Lung (tissue), 11 donors: ENCODE measurements at regions not wholly inside any gene's neighbourhood (a gene's known extent, or its start where the extent isn't known, plus 50 kb on each side); places are given as distances from the start of the nearest gene placed in this dataset.

Source experiments
- ATAC-seq: fragments of 200-7000 bp; cut with Tn5 transposase; one replicate; pipeline ENCODE4 v1.9.1; 2020; ENCODE audit warnings: moderate number of reproducible peaks; ENCODE audit not compliant: insufficient read depth, low FRiP score
- DNase-seq, 3 donors: peaks; one replicate each; pipeline ENCODE4 v3.0.0-alpha.2; 2013 to 2017
- H3K27ac ChIP-seq, 2 donors: one replicate each; pipeline ENCODE4 v1.5.1; 2013; ENCODE audit warnings: mild to moderate bottlenecking in 2 of 2, moderate library complexity in 2 of 2, control low read depth in 1 of 2, inconsistent platforms in 1 of 2, low read depth in 1 of 2, low read length in 1 of 2
- H3K27me3 ChIP-seq, 3 donors: one replicate each; pipeline ENCODE4 v1.5.1; 2013; ENCODE audit warnings: low read length in 2 of 3; ENCODE audit not compliant: control insufficient read depth in 3 of 3, insufficient read depth in 3 of 3
- H3K36me3 ChIP-seq, 4 donors: one replicate each; pipeline ENCODE4 v1.5.1; 2013; ENCODE audit warnings: low read length in 4 of 4, mild to moderate bottlenecking in 1 of 4, moderate library complexity in 1 of 4; ENCODE audit not compliant: control insufficient read depth in 4 of 4, insufficient read depth in 4 of 4
- H3K4me1 ChIP-seq, 5 donors: one replicate each; pipeline ENCODE4 v1.5.1; 2013; ENCODE audit warnings: low read length in 5 of 5, mild to moderate bottlenecking in 2 of 5, moderate library complexity in 1 of 5; ENCODE audit not compliant: control insufficient read depth in 5 of 5, insufficient read depth in 5 of 5
- H3K4me3 ChIP-seq: one replicate; pipeline ENCODE4 v1.5.1; 2013; ENCODE audit warnings: mild to moderate bottlenecking, control low read depth, moderate library complexity
- H3K9ac ChIP-seq, 2 donors: one replicate each; pipeline ENCODE4 v1.5.1; 2013; ENCODE audit warnings: low read length in 2 of 2, control low read depth in 1 of 2; ENCODE audit not compliant: insufficient read depth in 1 of 2
- H3K9me3 ChIP-seq, 4 donors: one replicate each; pipeline ENCODE4 v1.5.1; 2013; ENCODE audit warnings: low read length in 3 of 4, mild to moderate bottlenecking in 1 of 4, moderate library complexity in 1 of 4; ENCODE audit not compliant: control insufficient read depth in 4 of 4, insufficient read depth in 3 of 4
- WGBS, 2 donors: extraction: QIAGEN DNeasy Blood & Tissue Kit; methylation state at CpG; one replicate each; pipeline ENCODE4 v1.1.7; 2013; 5-methylcytosine and 5-hydroxymethylcytosine counted together
- TF ChIP-seq, protein P1 (sequence below): IDR thresholded peaks from 2 replicates; pipeline ENCODE4 v1.5.1; 2012; ENCODE audit warnings: mild to moderate bottlenecking; ENCODE audit errors: control extremely low read depth, extremely low read depth
- donor health status: control.
- donor health status: control.
- donor health status: Bipolar disorder and iron deficiency.
- donor health status: healthy.
- donor health status: DM: yes; HTN: yes; CAD: no.

- WGBS, 2 donors = 85 to 91% methylated on average over 4 of the region's 4 CpGs
- Histone ChIP-seq H3K27me3 (no peaks in the 10 kb centered on the region), H3K9me3 (peaks cover 0 to 3% (median 1%) of the 10 kb centered on the region in 4 donors), H3K4me1 (peaks cover 0 to 13% (median 0%) of the 10 kb centered on the region in 5 donors), H3K9ac (no peak overlapping the region), H3K4me3 (no peak overlapping the region), H3K36me3 (no peaks in the 10 kb centered on the region), H3K27ac (no peak overlapping the region)
- DNase-seq (no peak), ATAC-seq (no peak)
- TF ChIP-seq, protein P1, sequence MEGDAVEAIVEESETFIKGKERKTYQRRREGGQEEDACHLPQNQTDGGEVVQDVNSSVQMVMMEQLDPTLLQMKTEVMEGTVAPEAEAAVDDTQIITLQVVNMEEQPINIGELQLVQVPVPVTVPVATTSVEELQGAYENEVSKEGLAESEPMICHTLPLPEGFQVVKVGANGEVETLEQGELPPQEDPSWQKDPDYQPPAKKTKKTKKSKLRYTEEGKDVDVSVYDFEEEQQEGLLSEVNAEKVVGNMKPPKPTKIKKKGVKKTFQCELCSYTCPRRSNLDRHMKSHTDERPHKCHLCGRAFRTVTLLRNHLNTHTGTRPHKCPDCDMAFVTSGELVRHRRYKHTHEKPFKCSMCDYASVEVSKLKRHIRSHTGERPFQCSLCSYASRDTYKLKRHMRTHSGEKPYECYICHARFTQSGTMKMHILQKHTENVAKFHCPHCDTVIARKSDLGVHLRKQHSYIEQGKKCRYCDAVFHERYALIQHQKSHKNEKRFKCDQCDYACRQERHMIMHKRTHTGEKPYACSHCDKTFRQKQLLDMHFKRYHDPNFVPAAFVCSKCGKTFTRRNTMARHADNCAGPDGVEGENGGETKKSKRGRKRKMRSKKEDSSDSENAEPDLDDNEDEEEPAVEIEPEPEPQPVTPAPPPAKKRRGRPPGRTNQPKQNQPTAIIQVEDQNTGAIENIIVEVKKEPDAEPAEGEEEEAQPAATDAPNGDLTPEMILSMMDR = no peak
These were observed 272.4 kb upstream of the SMIM31 start for GRCh38 chr4:164481306-164482091.

GRCh38 chr4:164482092-164482404 lies 271.9 kb upstream of the SMIM31 start:
- no peak overlapping the region for H3K27ac ChIP-seq
- 66 to 75% methylated on average over 4 of the region's 4 CpGs for WGBS, 2 donors
- no peak for DNase-seq

GRCh38 chr4:164482758-164483157 lies 271.2 kb upstream of the SMIM31 start:
- Histone ChIP-seq H3K27ac (no peak overlapping the region), H3K9me3 (peaks cover 0 to 2% (median 0%) of the 10 kb centered on the region in 4 donors), H3K4me3 (no peak overlapping the region), H3K4me1 (peaks cover 0 to 13% (median 0%) of the 10 kb centered on the region in 5 donors), H3K9ac (no peak overlapping the region), H3K27me3 (no peaks in the 10 kb centered on the region), H3K36me3 (no peaks in the 10 kb centered on the region)
- no peak for DNase-seq
- no peak for ATAC-seq
- TF ChIP-seq, protein P1 = no peak

More at GRCh38 chr4:164482092-164482404, 271.9 kb upstream of the SMIM31 start:
- TF ChIP-seq, protein P1 = no peak
- Histone ChIP-seq H3K9ac (no peak overlapping the region), H3K27me3 (no peaks in the 10 kb centered on the region), H3K36me3 (no peaks in the 10 kb centered on the region), H3K9me3 (no peaks in the 10 kb centered on the region), H3K4me3 (no peak overlapping the region), H3K4me1 (peaks cover 0 to 13% (median 0%) of the 10 kb centered on the region in 5 donors)
- no peak for ATAC-seq
